HG02623 (cell line): ENCODE measurements at regions not wholly inside any gene's neighbourhood (a gene's known extent, or its start where the extent isn't known, plus 50 kb on each side); places are given as distances from the start of the nearest gene placed in this dataset.
"Not testable (repeated sequence)": the region's sequence is repeated elsewhere in the genome, so short reads cannot be mapped to it uniquely, and the experiment has no call there.

ENCODE experiments used
- ATAC-seq: cut with Tn5 transposase; IDR thresholded peaks from one replicate; pipeline ENCODE4 v1.9.1; 2021; ENCODE audit warnings: moderate library complexity; ENCODE audit not compliant: unreplicated experiment

DNA sequence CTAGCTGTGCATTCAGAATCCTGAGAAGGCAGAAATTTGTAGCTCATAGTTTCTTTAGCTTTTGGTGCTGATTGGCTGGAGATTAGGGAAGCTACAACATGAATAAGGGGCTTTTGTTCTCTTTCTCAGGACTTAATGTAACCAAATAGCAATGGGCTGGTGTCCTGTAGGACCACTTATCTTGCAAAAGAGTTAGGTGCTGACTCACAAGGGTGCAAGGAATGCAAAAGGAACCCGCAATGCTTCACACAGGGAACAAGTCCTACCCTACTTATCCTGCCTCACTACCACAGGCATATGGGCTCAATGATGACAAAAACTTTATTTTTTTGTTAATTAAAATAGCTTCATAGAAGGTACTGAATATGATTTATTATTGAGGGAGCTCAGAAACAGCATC, 541.5 kb downstream of the AMY1C start:
- no peak for ATAC-seq

DNA sequence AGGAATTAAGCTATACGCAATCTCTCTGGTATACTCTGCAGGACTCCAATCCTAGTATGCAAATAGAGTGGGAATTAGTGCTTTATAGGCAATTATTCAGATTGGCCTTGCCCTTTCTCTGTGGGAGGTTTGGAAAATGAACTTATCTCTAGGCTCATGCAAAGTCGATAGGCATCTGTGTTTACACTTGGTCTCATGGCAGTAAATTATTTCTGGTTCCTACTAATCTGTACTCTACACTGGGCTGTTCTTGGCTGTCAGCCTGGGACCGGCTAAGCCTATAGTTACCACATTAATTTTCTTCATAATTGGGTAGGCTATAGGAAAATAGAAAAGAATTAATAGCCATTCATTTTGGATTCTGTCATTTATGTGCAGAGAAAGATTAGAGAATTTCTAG, 544.6 kb downstream of the AMY1C start:
- ATAC-seq = no peak

DNA sequence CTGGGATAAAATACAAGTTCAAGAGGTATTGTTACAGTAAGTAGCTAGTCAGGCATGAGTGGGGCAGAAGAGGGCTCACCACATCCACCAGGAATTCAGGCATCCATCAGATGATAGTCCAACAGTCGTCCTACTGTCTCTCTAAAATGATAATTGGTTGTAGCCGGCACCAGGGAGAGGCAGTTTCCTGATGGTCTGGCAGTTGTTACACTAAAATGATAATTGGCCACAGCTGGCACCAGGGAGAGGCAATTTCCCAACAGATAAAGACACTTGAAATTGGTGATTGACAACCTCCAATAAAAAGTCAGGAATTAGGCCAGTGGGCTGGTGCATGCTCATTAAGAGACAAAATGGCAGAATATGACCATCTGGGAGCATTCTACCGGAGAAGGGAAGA, 545.8 kb downstream of the AMY1C start:
- no peak for ATAC-seq

DNA sequence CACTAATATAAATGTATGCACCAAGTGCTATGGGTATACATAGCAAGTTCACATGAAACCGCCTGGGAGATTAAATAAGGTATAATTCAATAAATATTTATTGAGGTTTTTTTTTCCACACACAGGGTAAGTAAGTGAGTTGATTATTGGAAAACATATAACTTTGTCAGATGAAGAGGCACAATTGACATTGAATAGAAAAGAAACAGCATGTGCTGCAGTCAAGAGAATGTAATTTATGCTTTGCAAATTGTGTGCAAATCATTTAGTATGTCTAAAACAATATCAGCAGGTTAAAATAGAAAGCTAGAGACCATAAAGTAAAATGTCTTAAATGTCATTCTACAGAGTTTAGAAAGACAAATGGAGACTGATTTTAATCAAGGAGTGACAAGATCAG, 560.0 kb downstream of the AMY1C start:
- no peak for ATAC-seq

DNA sequence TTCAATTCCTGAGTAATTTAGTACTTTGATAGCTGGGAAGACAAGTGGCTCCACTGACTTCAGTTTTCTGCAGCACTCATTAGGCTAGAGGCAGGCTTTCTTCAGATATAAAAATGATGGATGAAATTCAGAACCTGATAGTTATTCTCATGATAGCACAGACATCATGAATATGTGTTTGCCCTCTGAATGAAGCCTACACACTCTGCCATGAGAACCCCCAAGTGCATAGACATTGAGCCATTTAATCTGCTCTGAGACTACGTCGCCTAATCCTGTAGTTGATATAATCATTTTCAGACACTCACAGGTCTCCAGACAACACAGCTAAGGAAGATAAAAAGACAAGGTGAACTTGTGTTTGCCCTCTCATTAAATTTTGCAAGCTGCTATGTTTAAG, 566.1 kb downstream of the AMY1C start:
- no peak for ATAC-seq

DNA sequence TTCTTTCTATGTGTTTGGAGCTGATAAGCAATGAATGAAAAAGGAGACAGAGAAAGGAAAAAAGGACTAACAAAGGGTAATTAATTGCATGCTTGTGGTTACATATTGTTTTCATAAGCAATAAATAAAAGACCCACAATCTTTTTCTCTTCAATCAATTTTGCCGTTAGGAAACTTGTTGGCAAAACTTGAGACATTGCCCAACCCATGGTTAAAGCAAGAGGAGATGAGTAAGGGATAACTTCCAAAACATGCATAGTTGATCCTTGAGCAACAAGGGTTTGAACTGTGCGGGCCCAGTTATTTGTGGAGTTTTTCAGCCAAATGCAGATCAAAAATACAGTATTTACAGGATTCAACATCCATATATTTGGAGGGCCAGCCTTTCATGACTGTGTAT, 572.4 kb downstream of the AMY1C start:
- no peak for ATAC-seq

DNA sequence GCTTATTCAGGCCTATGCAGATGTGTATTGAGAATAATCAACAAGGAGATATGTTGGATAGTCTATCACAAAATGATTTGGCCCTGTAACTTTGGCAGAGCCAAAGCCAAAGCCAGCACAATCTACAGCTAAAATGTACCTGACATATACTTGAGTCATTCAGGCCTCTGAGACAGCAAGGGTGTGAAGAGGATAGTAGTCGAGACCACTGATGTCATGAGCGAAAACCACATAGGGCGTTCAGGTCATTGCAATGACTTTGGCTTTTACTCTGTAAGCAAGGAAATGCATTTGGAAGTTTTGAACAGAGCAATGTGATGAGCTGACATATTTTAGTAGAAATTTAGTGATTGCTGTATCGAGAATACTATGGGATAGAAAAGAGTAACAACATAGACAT, 579.6 kb downstream of the AMY1C start:
- ATAC-seq = no peak

DNA sequence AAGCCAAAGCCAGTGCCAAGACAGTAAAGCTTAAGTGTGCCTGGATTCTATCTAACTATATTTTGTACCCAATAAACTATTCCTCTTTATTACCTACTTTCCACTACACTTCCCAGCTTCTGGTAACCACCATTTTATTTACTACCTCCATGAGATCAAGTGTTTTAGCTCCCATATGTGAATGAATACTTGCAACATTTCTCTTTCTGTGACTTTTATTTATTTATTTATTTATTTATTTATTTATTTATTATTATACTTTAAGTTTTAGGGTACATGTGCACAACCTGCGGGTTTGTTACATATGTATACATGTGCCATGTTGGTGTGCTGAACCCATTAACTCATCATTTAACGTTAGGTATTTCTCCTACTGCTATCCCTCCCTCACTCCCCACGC, 582.1 kb downstream of the AMY1C start:
- ATAC-seq = no peak

DNA sequence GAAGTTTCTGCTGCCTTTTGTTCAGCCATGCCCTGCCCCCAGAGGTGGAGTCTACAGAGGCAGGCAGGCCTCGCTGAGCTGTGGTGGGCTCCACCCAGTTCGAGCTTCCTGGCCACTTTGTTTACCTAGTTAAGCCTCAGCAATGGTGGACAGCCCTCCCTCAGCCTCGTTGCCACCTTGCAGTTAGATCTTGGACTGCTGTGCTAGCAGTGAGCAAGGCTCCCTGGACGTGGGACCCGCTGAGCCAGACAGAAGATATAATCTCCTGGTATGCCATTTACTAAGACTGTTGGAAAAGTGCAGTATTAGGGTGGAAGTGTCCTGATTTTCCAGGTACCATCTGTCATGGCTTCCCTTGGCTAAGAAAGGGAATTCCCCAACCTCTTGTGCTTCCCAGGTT, 588.2 kb downstream of the AMY1C start:
- ATAC-seq = not testable (repeated sequence)

DNA sequence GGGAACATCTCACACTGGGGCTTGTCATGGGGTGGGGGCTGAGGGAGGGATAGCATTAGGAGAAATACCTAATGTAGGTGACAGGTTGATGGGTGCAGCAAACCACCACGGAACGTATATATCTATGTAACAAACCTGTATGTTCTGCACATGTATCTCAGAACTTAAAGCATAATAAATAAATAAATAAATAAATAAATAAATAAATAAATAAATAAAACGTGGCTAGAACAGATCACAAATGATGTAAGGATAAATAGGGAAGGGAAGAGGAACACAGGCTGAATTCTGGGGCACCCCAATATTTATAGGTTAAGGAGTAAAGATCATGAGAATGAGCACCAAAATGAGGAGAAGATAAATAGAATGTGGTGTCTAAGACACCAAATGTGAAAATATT, 592.2 kb downstream of the AMY1C start:
- ATAC-seq = no peak

DNA sequence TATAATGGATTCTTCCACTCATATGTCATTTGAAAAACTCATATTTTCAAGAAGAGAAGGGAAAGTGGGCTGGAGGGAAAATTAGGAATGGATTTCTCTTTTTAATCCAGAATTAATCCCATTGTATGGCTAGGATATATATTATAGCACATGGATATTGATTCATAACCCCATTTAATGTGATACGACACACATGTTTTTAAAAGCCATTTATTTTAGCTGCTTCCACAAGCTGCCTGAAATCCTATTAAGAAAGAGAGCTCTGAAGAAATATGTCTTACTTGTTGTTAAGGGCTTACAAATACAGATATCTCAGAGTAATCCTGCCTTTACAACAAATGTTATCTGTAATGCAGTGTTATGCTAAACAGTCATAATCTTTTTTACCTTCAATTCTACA, 598.6 kb downstream of the AMY1C start:
- ATAC-seq = no peak

DNA sequence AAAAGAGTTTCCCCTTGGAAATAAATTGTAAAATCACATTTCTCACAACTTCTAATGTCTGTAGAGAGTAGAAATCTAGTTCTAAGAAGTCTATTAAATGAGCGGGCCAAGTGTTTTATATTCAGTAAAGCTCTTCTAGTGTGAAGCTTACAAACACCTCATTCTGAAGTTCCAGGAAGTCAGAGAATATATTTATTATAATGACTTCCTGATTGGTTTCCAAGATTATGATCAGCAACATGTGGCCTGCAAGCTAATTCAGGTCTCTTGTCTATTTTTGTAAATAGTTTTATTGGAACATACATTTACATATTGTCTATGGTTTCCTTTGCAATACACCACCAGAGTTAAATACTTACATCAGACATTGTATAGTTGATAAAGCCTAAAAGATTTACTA, 603.9 kb downstream of the AMY1C start:
- ATAC-seq = no peak

DNA sequence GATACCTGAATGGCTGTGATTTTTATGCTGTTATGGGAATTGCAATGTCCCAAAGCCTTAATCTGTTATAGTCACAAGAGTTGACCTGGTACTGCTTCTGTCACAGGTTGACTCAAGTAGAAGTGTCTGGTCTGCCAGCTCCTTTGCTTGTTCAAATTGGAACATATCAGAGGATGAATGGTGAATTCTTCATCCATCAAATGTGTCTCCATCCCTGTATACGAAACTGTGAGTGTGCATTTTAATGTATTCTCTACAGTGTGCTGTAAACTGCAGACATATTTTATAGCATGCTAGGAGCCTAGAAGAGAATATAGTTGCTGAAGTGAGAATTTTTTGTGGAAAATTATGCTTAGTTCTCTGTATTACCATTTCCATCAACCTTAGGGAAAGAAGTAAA, 608.4 kb downstream of the AMY1C start:
- no peak for ATAC-seq

DNA sequence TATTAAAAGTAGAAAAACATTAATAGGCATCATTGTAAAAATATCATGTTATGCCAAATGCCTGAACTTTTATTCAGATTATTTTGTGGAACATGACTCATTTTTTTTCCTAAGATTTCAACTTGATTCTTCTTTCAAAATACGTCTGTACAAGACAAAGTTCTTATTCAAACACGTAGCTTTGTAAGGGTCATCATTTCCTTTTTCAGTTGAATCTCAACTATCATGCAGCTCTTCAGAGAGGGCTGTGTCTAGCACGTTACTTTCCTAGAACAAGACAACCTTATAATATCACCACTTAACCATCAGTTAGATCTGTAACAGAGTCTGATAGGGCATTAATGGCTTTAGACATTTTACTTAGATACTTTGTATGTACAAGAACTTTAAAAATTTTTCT, 608.9 kb downstream of the AMY1C start:
- ATAC-seq = no peak

DNA sequence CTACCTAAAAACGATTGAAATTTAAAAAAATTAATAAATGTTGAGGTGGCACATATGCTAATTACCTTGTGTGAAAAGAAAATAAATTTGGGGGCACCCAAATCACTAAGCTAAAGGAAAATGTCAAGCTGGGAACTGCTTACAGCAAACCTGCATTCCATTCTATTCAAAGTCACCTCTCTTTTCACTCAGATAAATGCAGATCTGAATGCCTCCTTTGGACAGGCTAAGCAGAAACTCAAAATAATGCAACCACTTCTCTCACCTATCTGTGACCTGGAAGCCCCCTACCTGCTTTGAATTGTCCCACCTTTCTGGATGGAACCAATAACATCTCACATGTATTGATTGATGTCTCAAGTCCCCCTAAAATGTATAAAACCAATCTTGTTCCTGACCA, 628.7 kb downstream of the AMY1C start:
- ATAC-seq = no peak

DNA sequence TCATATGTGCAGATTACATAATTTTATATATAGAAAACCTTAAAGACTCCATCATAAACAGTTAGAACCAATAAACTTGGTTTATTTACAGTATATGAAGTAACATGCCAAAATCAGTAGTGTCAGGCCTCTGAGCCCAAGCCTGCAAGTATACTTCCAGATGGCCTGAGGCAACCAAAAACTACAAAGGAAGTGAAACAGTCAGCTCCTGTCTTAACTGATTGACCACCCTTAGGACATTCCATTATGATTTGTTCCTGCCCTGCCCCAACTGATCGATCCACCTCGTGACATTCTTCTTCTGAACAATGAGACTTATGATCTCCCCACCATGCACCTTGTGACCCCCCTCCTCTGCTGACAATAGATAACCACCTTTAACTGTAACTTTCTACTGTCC, 630.3 kb downstream of the AMY1C start:
- ATAC-seq = no peak

DNA sequence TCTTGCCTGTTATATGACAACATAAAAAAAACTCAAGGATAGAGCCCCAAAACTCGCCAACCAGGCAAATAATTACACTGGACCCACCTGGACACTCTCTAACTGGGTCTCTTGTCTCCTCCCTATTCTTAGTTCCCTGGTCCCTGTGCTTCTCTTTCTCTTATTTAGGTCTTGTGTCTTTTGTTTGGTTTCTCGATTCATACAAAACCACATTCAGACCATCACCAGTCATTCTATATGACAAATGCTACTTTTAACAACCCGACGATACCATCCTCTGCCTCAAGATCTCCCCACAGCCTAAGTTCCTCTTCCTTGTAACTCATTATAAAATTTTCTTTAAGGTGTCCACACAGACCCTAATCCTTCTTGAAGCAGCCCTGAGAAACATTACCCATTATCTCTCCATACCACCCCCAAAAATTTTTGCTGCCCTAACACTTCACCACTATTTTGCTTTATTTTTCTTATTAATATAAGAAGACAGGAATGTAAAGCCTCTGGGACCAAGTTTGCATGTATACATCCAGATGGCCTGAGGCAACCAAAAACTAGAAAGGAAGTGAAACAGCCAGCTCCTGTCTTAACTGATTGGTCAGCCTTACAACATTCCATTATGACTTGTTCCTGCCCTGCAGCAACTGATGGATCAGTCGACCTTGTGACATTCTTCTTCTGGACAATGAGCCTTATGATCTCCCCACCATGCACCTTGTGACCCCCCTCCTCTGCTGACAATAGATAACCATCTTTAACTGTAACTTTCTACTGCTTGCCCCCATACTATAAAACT, 638.2 kb downstream of the AMY1C start:
- ATAC-seq = peak; percentile 63

DNA sequence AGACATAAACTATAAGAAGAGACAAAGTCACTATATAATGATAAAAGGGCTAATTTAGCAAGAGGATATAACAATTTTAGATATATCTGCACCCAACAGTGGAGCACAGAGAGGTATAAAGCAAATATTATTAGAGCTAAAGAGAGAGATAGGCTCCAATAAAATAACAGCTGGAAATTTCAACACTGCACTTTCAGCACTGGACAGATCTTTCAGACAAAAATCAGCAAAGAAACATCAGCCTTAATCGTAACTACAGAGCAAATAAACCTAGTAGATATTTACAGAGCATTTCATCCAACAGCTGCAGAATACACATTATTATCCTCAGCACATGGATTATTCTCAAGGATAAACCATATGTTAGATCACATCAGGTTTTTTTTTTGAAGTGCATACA, 642.9 kb downstream of the AMY1C start:
- ATAC-seq = no peak

DNA sequence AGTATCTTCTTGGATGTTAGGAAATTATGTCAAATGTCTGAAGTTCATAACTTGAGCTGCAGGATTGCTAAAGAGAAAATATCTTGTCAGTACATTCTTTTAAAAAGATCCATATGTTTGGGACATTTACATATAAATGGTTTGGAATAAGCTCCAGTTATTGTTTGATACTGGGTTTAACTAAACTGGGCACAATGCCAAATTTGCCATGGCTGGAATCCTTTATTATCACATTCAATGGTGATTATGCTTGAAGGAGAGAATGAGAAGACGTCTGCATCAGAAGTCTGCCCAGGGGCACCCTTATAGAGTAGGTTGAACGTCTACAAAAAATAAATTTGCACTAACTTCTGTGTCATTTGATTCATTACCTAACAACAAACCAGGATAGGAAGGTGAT, 652.5 kb downstream of the AMY1C start:
- ATAC-seq = no peak

DNA sequence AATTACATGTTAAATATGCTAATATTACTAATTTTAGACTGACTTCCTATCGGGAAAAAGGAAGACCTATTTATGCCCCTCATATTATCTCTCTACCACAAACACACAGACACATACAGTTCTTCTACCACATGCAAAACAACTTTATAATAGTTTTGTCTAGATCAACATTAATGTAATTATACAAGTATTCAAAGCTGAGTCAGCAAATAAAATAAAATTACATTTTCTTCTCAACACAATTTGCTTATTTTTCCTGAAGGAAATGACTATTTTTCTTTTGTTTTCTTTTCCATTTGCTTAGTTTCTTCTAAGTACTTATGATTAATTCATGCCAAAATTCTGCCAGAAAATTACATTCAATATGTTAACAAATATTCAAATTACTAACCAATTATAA, 654.2 kb downstream of the AMY1C start:
- ATAC-seq = no peak

DNA sequence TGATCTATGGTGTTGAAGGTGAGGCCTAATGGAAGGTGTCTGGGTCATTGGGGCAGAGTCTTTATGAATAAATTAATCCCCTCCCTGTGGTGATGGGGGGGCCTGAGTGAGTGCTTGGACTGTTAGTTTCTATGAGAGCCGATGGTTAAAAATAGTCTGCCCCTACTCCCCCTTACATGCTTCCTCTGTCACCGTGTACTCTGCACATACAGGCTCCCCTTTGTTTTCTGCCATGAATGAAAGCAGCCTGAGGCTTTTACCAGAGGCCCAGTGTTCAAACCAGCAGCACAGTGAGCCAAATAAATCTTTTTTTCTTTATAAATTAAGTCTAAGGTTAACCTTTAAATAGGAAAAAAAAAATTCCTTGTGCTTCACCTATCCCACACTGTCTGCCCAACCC, 657.0 kb downstream of the AMY1C start:
- ATAC-seq = no peak

DNA sequence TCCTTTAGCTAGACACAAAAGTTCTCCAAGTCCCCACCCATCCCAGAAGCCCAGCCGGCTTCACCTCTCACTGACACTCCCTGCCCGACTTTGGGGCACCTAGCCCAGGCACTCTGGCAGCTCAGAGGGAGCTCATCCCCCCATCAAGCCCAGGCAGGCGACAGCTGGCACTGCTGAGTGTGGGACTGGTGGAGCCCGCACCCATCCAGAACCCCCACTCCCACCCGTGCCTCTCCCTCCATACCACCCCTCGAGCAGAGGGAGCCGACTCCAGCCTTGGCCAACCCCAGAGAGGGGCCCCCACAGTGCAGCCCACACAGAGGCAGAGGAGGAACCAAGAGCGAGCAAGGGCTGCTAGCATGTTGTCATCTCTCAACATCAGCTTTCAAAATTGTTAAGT, 658.6 kb downstream of the AMY1C start:
- no peak for ATAC-seq

DNA sequence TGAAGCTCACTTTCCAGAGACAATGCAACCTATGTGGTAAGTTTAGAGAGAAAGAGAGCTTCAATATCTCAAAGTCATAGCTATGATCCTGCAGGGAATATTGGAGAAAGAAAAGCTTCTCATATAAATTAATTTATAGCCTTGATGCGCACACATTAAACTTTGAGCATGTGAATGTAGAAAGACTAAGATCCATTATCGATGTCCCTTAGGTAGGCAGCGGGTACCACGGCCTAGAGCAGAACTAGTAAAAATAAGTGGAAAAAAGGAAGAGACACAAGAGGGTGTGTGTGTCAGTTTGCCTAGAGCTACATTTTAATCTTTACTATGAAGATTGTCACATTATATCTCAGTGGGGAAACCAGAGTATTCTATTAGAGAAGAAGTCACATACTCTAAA, 685.6 kb downstream of the AMY1C start:
- ATAC-seq = no peak
